Upper lobe of left lung (tissue), 6 donors: ENCODE measurements at regions not wholly inside any gene's neighbourhood (a gene's known extent, or its start where the extent isn't known, plus 50 kb on each side); places are given as distances from the start of the nearest gene placed in this dataset.

ENCODE experiments used
- ATAC-seq, 2 donors: fragments of 200-7000 bp; cut with Tn5 transposase; one replicate each; pipeline ENCODE4 v1.9.1; 2022; ENCODE audit warnings: mild to moderate bottlenecking in 2 of 2, moderate library complexity in 2 of 2; ENCODE audit not compliant: low FRiP score in 2 of 2
- DNase-seq, 2 donors: peaks; one replicate each; pipeline ENCODE4 v3.0.0-alpha.2; 2019 to 2020
- H3K27ac ChIP-seq, 4 donors: fragments of 200-600 bp; sonication (generic); one replicate each; pipeline ENCODE4 v1.5.1; 2016 to 2019
- H3K27me3 ChIP-seq, 4 donors: fragments of 200-600 bp; sonication (generic); one replicate each; pipeline ENCODE4 v1.5.1; 2017 to 2019
- H3K36me3 ChIP-seq, 4 donors: fragments of 200-600 bp; sonication (generic); one replicate each; pipeline ENCODE4 v1.5.1; 2016 to 2019
- H3K4me1 ChIP-seq, 4 donors: fragments of 200-600 bp; sonication (generic); one replicate each; pipeline ENCODE4 v1.5.1; 2018 to 2019
- H3K4me3 ChIP-seq, 4 donors: fragments of 200-600 bp; sonication (generic); one replicate each; pipeline ENCODE4 v1.5.1; 2017 to 2019; ENCODE audit warnings: mild to moderate bottlenecking in 2 of 4, moderate library complexity in 1 of 4
- H3K9me3 ChIP-seq, 4 donors: fragments of 200-600 bp; sonication (generic); one replicate each; pipeline ENCODE4 v1.5.1; 2018 to 2019
- EP300 ChIP-seq, 4 donors: sonication (generic); formaldehyde crosslinking; IDR thresholded peaks; one replicate each; pipeline ENCODE4 v1.5.1; 2017; ENCODE audit warnings: antibody characterized with exemption in 4 of 4, control low read depth in 2 of 4
- POLR2A ChIP-seq, 4 donors: fragments of 450-650 bp; IDR thresholded peaks; one replicate each; pipeline ENCODE4 v1.5.1; 2016 to 2017; ENCODE audit warnings: antibody characterized with exemption in 4 of 4, mild to moderate bottlenecking in 2 of 4
- POLR2AphosphoS5 ChIP-seq, 2 donors: sonication (generic); formaldehyde crosslinking; IDR thresholded peaks; one replicate each; pipeline ENCODE4 v1.5.1; 2017; ENCODE audit warnings: antibody characterized with exemption in 2 of 2
- WGBS, 2 donors: methylation state at CpG; one replicate each; pipeline ENCODE4 v1.1.5; 2017 to 2018; 5-methylcytosine and 5-hydroxymethylcytosine counted together
- TF ChIP-seq, protein P1 (sequence below), 6 experiments: fragments of 450-650 bp in 4 of 6; fragments of 200-600 bp in 2 of 6; sonication (generic) in 2 of 6; IDR thresholded peaks; one replicate each; pipeline ENCODE4 v1.5.1; 2016 to 2019; ENCODE audit warnings: antibody characterized with exemption in 6 of 6
- donor health status: DM: no; HTN: no; CAD: no; lungs with moderate emphysema.
- donor health status: DM: no; HTN: yes; CAD: no; lungs with severe emphysema.

DNA sequence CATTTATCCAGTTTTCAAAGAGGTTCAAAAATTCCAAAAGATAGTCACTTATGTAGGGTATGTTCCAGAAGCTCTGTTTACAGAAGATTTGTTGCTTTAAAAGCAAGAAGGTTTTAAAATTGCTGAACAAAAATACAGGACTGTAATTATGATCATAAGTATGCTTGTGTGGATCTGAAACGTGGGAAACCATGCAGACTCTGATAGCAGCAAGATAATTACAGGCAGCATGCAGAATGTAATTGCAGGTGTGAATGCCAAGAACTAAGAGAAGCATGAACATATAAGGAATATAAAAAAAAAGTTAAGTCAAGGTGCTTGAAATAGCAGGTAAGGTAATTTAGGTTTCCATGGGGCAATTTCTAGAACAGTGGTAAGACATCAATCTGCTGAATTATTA is 405.7 kb downstream of the ARL4A start:
- DNase-seq (no peak), ATAC-seq (no peak)
- Histone ChIP-seq H3K4me3 (no peak overlapping the region), H3K27me3 (no peaks in the 10 kb centered on the region), H3K4me1 (no peaks in the 10 kb centered on the region), H3K9me3 (no peaks in the 10 kb centered on the region), H3K36me3 (no peaks in the 10 kb centered on the region), H3K27ac (no peak overlapping the region)
- no peak for TF ChIP-seq POLR2AphosphoS5 (IDR thresholded peaks at IDR 0.05)
- TF ChIP-seq POLR2A (IDR thresholded peaks at IDR 0.05), result no peak
- no peak for TF ChIP-seq EP300 (IDR thresholded peaks at IDR 0.05)
- TF ChIP-seq, protein P1, sequence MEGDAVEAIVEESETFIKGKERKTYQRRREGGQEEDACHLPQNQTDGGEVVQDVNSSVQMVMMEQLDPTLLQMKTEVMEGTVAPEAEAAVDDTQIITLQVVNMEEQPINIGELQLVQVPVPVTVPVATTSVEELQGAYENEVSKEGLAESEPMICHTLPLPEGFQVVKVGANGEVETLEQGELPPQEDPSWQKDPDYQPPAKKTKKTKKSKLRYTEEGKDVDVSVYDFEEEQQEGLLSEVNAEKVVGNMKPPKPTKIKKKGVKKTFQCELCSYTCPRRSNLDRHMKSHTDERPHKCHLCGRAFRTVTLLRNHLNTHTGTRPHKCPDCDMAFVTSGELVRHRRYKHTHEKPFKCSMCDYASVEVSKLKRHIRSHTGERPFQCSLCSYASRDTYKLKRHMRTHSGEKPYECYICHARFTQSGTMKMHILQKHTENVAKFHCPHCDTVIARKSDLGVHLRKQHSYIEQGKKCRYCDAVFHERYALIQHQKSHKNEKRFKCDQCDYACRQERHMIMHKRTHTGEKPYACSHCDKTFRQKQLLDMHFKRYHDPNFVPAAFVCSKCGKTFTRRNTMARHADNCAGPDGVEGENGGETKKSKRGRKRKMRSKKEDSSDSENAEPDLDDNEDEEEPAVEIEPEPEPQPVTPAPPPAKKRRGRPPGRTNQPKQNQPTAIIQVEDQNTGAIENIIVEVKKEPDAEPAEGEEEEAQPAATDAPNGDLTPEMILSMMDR (IDR thresholded peaks at IDR 0.05), result no peak
- WGBS, 2 donors, result 25 to 41% methylated on average over 1 of the region's 1 CpG

DNA sequence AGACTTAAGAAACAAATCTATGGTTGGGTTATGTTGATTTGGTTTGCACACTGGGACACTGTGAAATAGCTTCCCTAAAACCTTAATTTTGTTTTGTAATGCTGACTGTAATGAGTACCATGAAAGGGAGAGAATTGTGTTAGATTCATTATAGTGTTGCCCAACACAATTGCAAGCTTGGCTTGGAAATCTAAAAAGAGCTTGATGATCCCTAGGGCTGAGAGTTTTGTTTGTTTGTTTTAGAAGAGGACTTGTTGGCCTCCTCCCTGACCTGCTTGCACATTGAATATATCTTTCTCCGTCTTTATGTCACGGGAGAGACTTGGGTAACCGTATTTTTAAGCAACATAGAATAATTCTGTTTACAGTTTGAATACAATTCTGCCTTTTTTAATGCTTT is 410.1 kb downstream of the ARL4A start:
- no peak for DNase-seq

DNA sequence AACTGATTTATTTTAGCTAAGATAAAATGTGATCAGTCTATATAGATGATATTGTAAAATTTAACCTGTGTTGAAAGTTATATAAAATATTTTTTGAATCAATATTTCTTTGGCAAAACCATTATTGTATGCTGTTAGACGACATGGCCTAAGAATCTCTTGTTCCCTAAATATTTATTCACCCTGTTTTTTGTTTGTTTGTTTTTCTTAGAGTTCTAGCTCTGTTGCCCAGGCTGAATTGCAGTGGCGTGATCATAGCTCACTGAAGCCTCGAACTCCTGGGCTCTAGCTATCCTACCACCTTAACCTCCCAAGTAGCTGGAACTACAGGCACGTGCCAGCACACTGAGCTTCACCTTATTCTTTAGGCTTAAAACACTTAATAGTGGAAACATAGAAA is 410.7 kb downstream of the ARL4A start:
- WGBS, 2 donors, result 85 to 88% methylated on average over 4 of the region's 4 CpGs
- Histone ChIP-seq H3K4me1 (no peaks in the 10 kb centered on the region), H3K36me3 (no peaks in the 10 kb centered on the region), H3K27me3 (no peaks in the 10 kb centered on the region), H3K27ac (no peak overlapping the region), H3K4me3 (no peak overlapping the region), H3K9me3 (no peaks in the 10 kb centered on the region)
- DNase-seq (no peak), ATAC-seq (no peak)
- TF ChIP-seq POLR2AphosphoS5 (IDR thresholded peaks at IDR 0.05), result no peak
- no peak for TF ChIP-seq EP300 (IDR thresholded peaks at IDR 0.05)
- no peak for TF ChIP-seq POLR2A (IDR thresholded peaks at IDR 0.05)
- TF ChIP-seq, protein P1 (IDR thresholded peaks at IDR 0.05), result no peak

More for the DNA sequence above, 410.1 kb downstream of the ARL4A start:
- H3K4me3 ChIP-seq, result no peak overlapping the region
- no peak overlapping the region for H3K27ac ChIP-seq
- 62 to 70% methylated on average over 3 of the region's 3 CpGs for WGBS, 2 donors
- H3K9me3 ChIP-seq, result no peaks in the 10 kb centered on the region
- H3K4me1 ChIP-seq, result no peaks in the 10 kb centered on the region
- H3K27me3 ChIP-seq, result no peaks in the 10 kb centered on the region
- TF ChIP-seq POLR2AphosphoS5 (IDR thresholded peaks at IDR 0.05) (no peak), EP300 (IDR thresholded peaks at IDR 0.05) (no peak), POLR2A (IDR thresholded peaks at IDR 0.05) (no peak)
- TF ChIP-seq, protein P1 (IDR thresholded peaks at IDR 0.05), result no peak
- no peak for ATAC-seq
- no peaks in the 10 kb centered on the region for H3K36me3 ChIP-seq

- no peak for ATAC-seq
- DNase-seq, result no peak
- TF ChIP-seq, protein P1 (IDR thresholded peaks at IDR 0.05), result no peak
- TF ChIP-seq EP300 (IDR thresholded peaks at IDR 0.05) (no peak), POLR2A (IDR thresholded peaks at IDR 0.05) (no peak), POLR2AphosphoS5 (IDR thresholded peaks at IDR 0.05) (no peak)
- WGBS, 2 donors, result 74 to 75% methylated on average over 5 of the region's 5 CpGs
- Histone ChIP-seq H3K4me1 (no peaks in the 10 kb centered on the region), H3K4me3 (no peak overlapping the region), H3K27ac (no peak overlapping the region), H3K9me3 (no peaks in the 10 kb centered on the region), H3K27me3 (no peaks in the 10 kb centered on the region), H3K36me3 (no peaks in the 10 kb centered on the region)
Observed at GRCh38 chr7:13099154-13099795, 411.8 kb downstream of the ARL4A start.

DNA sequence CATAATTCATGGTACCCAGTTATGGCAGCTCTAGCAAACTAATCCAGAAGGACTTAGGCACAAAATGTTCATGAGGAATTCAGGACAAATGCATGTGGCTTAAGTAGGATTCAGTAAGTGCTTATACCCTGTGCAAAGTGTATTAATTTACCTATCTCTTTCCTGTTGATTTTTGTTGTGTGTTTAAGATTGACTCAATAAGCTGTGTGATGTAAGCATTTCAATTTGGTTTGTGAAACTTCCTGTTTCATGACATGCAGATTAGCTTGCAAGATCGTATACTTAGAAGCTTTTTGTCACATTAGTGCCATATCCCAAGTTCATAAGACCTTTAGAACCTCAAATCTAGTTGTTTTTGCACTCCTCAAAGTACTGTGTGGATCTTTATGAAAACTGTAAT is 416.7 kb downstream of the ARL4A start:
- WGBS, 2 donors, result 28 to 43% methylated on average over 1 of the region's 1 CpG
- no peaks in the 10 kb centered on the region for H3K9me3 ChIP-seq
- H3K27ac ChIP-seq, result no peak overlapping the region
- no peaks in the 10 kb centered on the region for H3K36me3 ChIP-seq
- ATAC-seq (no peak), DNase-seq (no peak)
- TF ChIP-seq EP300 (IDR thresholded peaks at IDR 0.05) (no peak), POLR2AphosphoS5 (IDR thresholded peaks at IDR 0.05) (no peak), POLR2A (IDR thresholded peaks at IDR 0.05) (no peak)
- TF ChIP-seq, protein P1 (IDR thresholded peaks at IDR 0.05), result no peak
- H3K27me3 ChIP-seq, result no peaks in the 10 kb centered on the region
- H3K4me1 ChIP-seq, result no peaks in the 10 kb centered on the region
- H3K4me3 ChIP-seq, result no peak overlapping the region
